ENCODE measurements at regions not wholly inside any gene's neighbourhood (a gene's known extent, or its start where the extent isn't known, plus 50 kb on each side); places are given as distances from the start of the nearest gene placed in this dataset.

DNA sequence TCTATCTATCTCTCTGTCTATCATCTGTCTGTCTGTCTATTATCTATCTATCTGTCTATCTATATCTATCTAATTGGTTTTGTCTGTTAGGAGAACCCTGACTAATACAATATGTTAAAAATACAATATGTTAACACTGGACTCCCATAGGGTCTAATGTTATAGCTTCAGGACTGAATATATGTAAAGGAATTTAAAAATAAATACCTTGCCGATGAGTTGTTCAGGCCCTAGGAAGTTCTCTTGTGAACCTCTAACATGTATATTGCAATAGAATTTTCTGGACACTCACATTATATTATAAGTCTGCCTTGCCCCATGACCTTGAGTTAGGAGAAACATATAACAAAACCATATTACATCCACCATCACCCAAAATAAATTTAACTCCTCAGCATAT, 900.6 kb downstream of the NCAM2 start:
- TF ChIP-seq CTCF (IDR thresholded peaks at IDR 0.05) (no peak), POLR2A (IDR thresholded peaks at IDR 0.05) (no peak)

Measured in right lobe of liver (tissue), 4 donors.